GM12878 (cell line): ENCODE measurements at regions not wholly inside any gene's neighbourhood (a gene's known extent, or its start where the extent isn't known, plus 50 kb on each side); places are given as distances from the start of the nearest gene placed in this dataset.

Experiments
- ATAC-seq: fragments of 200-7000 bp; cut with Tn5 transposase; 3 replicates; pipeline ENCODE4 v1.9.1; 2020; ENCODE audit warnings: mild to moderate bottlenecking, moderate library complexity
- BruUV-seq: library from RNA; stranded (reverse); fragments of 400-500 nt; replicated peaks from 2 replicates; lab custom pipeline; 2021; lab: Mats Ljungman, UMichigan
- CTCF ChIA-PET: fragments of 300-600 bp; sonication (Branson Sonifier 250); formaldehyde crosslinking; extraction: SDS; loops from one replicate; lab custom pipeline; 2021; ENCODE audit warnings: inconsistent platforms; lab: Yijun Ruan, JAX
- POLR2A ChIA-PET: fragments of 350-600 bp; formaldehyde crosslinking; extraction: SDS; loops from one replicate; lab custom pipeline; 2021; ENCODE audit warnings: inconsistent platforms; lab: Charles Lee
- RAD21 ChIA-PET: fragments of 300-600 bp; sonication (Branson Sonifier 250); formaldehyde crosslinking; loops from one replicate; lab custom pipeline; 2023; ENCODE audit warnings: antibody characterized with exemption; ENCODE audit not compliant: unreplicated experiment; lab: Charles Lee
- SMC1A ChIA-PET: fragments of 300-600 bp; sonication (Branson Sonifier 250); formaldehyde crosslinking; loops from one replicate; lab custom pipeline; 2023; ENCODE audit not compliant: unreplicated experiment, uncharacterized antibody; lab: Charles Lee
- DNase-seq: peaks from one replicate; pipeline ENCODE4 v3.0.0-alpha.2; 2011; ENCODE audit warnings: low read depth, low spot score
- FAIRE-seq: peaks from 3 replicates; lab custom pipeline; 2011; peaks lifted over from hg19 to GRCh38; lab: Jason Lieb, UNC
- H2AFZ ChIP-seq: 2 replicates; pipeline ENCODE4 v1.6.0; 2011; ENCODE audit warnings: low read depth, low read length, control low read depth; ENCODE audit not compliant: control insufficient read depth
- H3K27ac ChIP-seq: 2 replicates; pipeline ENCODE4 v1.5.1; 2011; ENCODE audit warnings: control low read depth; ENCODE audit not compliant: control insufficient read depth, insufficient read depth
- H3K27me3 ChIP-seq, 2 experiments: replicated peaks in 1 of 2; 2 replicates each; pipeline versions ENCODE4 v1.6.0 to v1.6.1; 2011; ENCODE audit warnings: low read length in 1 of 2; ENCODE audit not compliant: control insufficient read depth in 2 of 2, insufficient read depth in 2 of 2
- H3K36me3 ChIP-seq, 2 experiments: 2 replicates each; pipeline ENCODE4 v1.5.1; 2011; ENCODE audit warnings: low read length in 1 of 2; ENCODE audit not compliant: control insufficient read depth in 2 of 2, insufficient read depth in 2 of 2
- H3K4me1 ChIP-seq: 2 replicates; pipeline ENCODE4 v1.6.1; 2011; ENCODE audit warnings: mild to moderate bottlenecking, low read length, moderate library complexity, mixed read lengths; ENCODE audit not compliant: control insufficient read depth, insufficient read depth
- H3K4me2 ChIP-seq: 2 replicates; pipeline ENCODE4 v1.6.0; 2011; ENCODE audit warnings: control low read depth; ENCODE audit not compliant: control insufficient read depth, insufficient read depth
- H3K4me3 ChIP-seq: fragments of 200-600 bp; sonication (generic); 2 replicates; pipeline ENCODE4 v1.5.1; 2016
- H3K79me2 ChIP-seq: 2 replicates; pipeline ENCODE4 v1.6.0; 2011; ENCODE audit warnings: low read length; ENCODE audit not compliant: control insufficient read depth, insufficient read depth
- H3K9ac ChIP-seq: 2 replicates; pipeline ENCODE4 v1.8.0; 2011; ENCODE audit warnings: low read length, control low read depth, mixed read lengths; ENCODE audit not compliant: control insufficient read depth, insufficient read depth
- H3K9me3 ChIP-seq: replicated peaks from 3 replicates; pipeline ENCODE4 v1.5.1; 2011; ENCODE audit warnings: mild to moderate bottlenecking, low read length; ENCODE audit not compliant: control insufficient read depth, insufficient read depth
- H4K20me1 ChIP-seq: 2 replicates; pipeline ENCODE4 v1.6.0; 2011; ENCODE audit not compliant: control insufficient read depth, insufficient read depth
- ASH2L ChIP-seq: fragments of 300-600, 200-600 bp; sonication (generic); IDR thresholded peaks from 2 replicates; pipeline ENCODE4 v1.6.1; 2017; ENCODE audit warnings: low read depth, mild to moderate bottlenecking, borderline replicate concordance
- ATF7 ChIP-seq: fragments of 450-650 bp; IDR thresholded peaks from 2 replicates; pipeline ENCODE4 v1.6.1; 2016; ENCODE audit warnings: low read depth, mild to moderate bottlenecking
- CREB1 ChIP-seq: IDR thresholded peaks from 2 replicates; pipeline ENCODE4 v1.6.1; 2012; ENCODE audit warnings: low read depth, mild to moderate bottlenecking, inconsistent platforms
- EED ChIP-seq: sonication (generic); IDR thresholded peaks from 2 replicates; pipeline ENCODE4 v1.6.1; 2016; ENCODE audit warnings: antibody characterized with exemption, low read depth
- EGR1 ChIP-seq, 2 experiments: IDR thresholded peaks; 1 replicate in 1 of 2; 2 replicates in 1 of 2; pipeline ENCODE4 v1.6.1; 2011 to 2012; ENCODE audit warnings: low read depth in 2 of 2, low read length in 2 of 2, borderline replicate concordance in 1 of 2, mild to moderate bottlenecking in 1 of 2, moderate library complexity in 1 of 2
- ESRRA ChIP-seq: IDR thresholded peaks from 2 replicates; pipeline ENCODE4 v1.6.1; 2012; ENCODE audit warnings: mild to moderate bottlenecking, low read length, improper control_type of control experiment
- KAT2A ChIP-seq: conservative IDR thresholded peaks from 2 replicates; pipeline ENCODE4 v1.6.1; 2011; ENCODE audit warnings: low read depth, low read length; ENCODE audit not compliant: control insufficient read depth
- MYC ChIP-seq: IDR thresholded peaks from 2 replicates; pipeline ENCODE4 v1.6.1; 2011; ENCODE audit warnings: mild to moderate bottlenecking, low read length, moderate library complexity, inconsistent platforms; ENCODE audit not compliant: insufficient read depth, insufficient replicate concordance, insufficient read length, severe bottlenecking
- SIN3A ChIP-seq: IDR thresholded peaks from 2 replicates; pipeline ENCODE4 v1.6.1; 2012; ENCODE audit warnings: low read depth, low read length, improper control_type of control experiment
- SP1 ChIP-seq: IDR thresholded peaks from one replicate; pipeline ENCODE4 v1.6.1; 2011; ENCODE audit warnings: low read depth, low read length
- YBX1 ChIP-seq: fragments of 450-650 bp; IDR thresholded peaks from 2 replicates; pipeline ENCODE4 v1.6.1; 2016; ENCODE audit warnings: antibody characterized with exemption
- ZNF207 ChIP-seq: fragments of 450-650 bp; IDR thresholded peaks from 2 replicates; pipeline ENCODE4 v1.6.1; 2014; ENCODE audit warnings: antibody characterized with exemption, mild to moderate bottlenecking, borderline replicate concordance
- ZZZ3 ChIP-seq: IDR thresholded peaks from 2 replicates; pipeline ENCODE4 v1.6.1; 2011; ENCODE audit warnings: low read depth; ENCODE audit not compliant: control insufficient read depth, insufficient read length
- WGBS: methylation state at CpG from one replicate; pipeline ENCODE4 v1.1.6; 2016; ENCODE audit warnings: low lambda C conversion rate; ENCODE audit not compliant: insufficient replicate concordance, insufficient coverage; ENCODE audit errors: missing lambda C conversion rate; 5-methylcytosine and 5-hydroxymethylcytosine counted together
- in situ Hi-C: fragments of 300-500 bp; cut with MboI; formaldehyde crosslinking; loops from 9 replicates; pipeline ENCODE4 v1.14.3; 2018; ENCODE audit warnings: mixed read lengths
- intact Hi-C: fragments of 100-400 bp; cut with micrococcal nuclease; formaldehyde crosslinking; loops from one replicate; pipeline ENCODE4 v1.14.2; 2022; ENCODE audit not compliant: unreplicated experiment
- TF ChIP-seq, protein P1 (sequence below): IDR thresholded peaks from 2 replicates; pipeline ENCODE4 v1.6.1; 2012; ENCODE audit warnings: low read length, inconsistent platforms
- TF ChIP-seq, protein P2 (sequence below): fragments of 450-650 bp; IDR thresholded peaks from 2 replicates; pipeline ENCODE4 v1.6.1; 2018; ENCODE audit warnings: mild to moderate bottlenecking, low read depth, moderate library complexity; ENCODE audit not compliant: partially characterized antibody
- TF ChIP-seq, protein P3 (sequence below): fragments of 450-650 bp; IDR thresholded peaks from 2 replicates; pipeline ENCODE4 v1.6.1; 2017; ENCODE audit warnings: mild to moderate bottlenecking
- TF ChIP-seq, protein P4 (sequence below): IDR thresholded peaks from 2 replicates; pipeline ENCODE4 v1.6.1; 2011; ENCODE audit warnings: borderline replicate concordance, low read depth, mild to moderate bottlenecking, moderate library complexity, mixed read lengths, low read length; ENCODE audit not compliant: insufficient read depth; ENCODE audit errors: extremely low read length

- no peaks in the 10 kb centered on the region for H3K9me3 ChIP-seq
- ATAC-seq (no peak), FAIRE-seq (no peak), DNase-seq (no peak)
- H3K4me1 ChIP-seq, result no peaks in the 10 kb centered on the region
- no peaks in the 10 kb centered on the region for H3K36me3 ChIP-seq
- H3K4me2 ChIP-seq, result no peak overlapping the region
- H3K27me3 ChIP-seq, result no peaks in the 10 kb centered on the region
- TF ChIP-seq YBX1 (no peak), SP1 (no peak), ATF7 (no peak), SIN3A (no peak), ZZZ3 (no peak), EGR1 (IDR thresholded peaks at IDR 0.05; ENCODE audit: borderline replicate concordance in 1 of 2, low read depth in 2 of 2, low read length in 2 of 2) (no peak), KAT2A (no peak), ESRRA (no peak), ZNF207 (no peak), EED (no peak), ASH2L (no peak), CREB1 (no peak), MYC (no peak)
- TF ChIP-seq, protein P1, sequence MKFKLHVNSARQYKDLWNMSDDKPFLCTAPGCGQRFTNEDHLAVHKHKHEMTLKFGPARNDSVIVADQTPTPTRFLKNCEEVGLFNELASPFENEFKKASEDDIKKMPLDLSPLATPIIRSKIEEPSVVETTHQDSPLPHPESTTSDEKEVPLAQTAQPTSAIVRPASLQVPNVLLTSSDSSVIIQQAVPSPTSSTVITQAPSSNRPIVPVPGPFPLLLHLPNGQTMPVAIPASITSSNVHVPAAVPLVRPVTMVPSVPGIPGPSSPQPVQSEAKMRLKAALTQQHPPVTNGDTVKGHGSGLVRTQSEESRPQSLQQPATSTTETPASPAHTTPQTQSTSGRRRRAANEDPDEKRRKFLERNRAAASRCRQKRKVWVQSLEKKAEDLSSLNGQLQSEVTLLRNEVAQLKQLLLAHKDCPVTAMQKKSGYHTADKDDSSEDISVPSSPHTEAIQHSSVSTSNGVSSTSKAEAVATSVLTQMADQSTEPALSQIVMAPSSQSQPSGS, result no peak
- TF ChIP-seq, protein P2, sequence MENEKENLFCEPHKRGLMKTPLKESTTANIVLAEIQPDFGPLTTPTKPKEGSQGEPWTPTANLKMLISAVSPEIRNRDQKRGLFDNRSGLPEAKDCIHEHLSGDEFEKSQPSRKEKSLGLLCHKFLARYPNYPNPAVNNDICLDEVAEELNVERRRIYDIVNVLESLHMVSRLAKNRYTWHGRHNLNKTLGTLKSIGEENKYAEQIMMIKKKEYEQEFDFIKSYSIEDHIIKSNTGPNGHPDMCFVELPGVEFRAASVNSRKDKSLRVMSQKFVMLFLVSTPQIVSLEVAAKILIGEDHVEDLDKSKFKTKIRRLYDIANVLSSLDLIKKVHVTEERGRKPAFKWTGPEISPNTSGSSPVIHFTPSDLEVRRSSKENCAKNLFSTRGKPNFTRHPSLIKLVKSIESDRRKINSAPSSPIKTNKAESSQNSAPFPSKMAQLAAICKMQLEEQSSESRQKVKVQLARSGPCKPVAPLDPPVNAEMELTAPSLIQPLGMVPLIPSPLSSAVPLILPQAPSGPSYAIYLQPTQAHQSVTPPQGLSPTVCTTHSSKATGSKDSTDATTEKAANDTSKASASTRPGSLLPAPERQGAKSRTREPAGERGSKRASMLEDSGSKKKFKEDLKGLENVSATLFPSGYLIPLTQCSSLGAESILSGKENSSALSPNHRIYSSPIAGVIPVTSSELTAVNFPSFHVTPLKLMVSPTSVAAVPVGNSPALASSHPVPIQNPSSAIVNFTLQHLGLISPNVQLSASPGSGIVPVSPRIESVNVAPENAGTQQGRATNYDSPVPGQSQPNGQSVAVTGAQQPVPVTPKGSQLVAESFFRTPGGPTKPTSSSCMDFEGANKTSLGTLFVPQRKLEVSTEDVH, result no peak
- TF ChIP-seq, protein P3, sequence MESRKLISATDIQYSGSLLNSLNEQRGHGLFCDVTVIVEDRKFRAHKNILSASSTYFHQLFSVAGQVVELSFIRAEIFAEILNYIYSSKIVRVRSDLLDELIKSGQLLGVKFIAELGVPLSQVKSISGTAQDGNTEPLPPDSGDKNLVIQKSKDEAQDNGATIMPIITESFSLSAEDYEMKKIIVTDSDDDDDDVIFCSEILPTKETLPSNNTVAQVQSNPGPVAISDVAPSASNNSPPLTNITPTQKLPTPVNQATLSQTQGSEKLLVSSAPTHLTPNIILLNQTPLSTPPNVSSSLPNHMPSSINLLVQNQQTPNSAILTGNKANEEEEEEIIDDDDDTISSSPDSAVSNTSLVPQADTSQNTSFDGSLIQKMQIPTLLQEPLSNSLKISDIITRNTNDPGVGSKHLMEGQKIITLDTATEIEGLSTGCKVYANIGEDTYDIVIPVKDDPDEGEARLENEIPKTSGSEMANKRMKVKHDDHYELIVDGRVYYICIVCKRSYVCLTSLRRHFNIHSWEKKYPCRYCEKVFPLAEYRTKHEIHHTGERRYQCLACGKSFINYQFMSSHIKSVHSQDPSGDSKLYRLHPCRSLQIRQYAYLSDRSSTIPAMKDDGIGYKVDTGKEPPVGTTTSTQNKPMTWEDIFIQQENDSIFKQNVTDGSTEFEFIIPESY, result no peak
- TF ChIP-seq, protein P4, sequence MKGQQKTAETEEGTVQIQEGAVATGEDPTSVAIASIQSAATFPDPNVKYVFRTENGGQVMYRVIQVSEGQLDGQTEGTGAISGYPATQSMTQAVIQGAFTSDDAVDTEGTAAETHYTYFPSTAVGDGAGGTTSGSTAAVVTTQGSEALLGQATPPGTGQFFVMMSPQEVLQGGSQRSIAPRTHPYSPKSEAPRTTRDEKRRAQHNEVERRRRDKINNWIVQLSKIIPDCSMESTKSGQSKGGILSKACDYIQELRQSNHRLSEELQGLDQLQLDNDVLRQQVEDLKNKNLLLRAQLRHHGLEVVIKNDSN, result no peak
- POLR2A ChIA-PET, result no interaction called here
- H3K27ac ChIP-seq, result no peak overlapping the region
- H4K20me1 ChIP-seq, result no peaks in the 10 kb centered on the region
- no TSS peak for BruUV-seq
- no peaks in the 10 kb centered on the region for H3K79me2 ChIP-seq
- H3K4me3 ChIP-seq, result no peak overlapping the region
- no peak overlapping the region for H3K9ac ChIP-seq
- whole genome bisulfite sequencing, result 34% methylated on average over 2 of the region's 2 CpGs
- in situ Hi-C loops (no loop called here), intact Hi-C loops (no loop called here)
- no peak overlapping the region for H2AFZ ChIP-seq
- CTCF ChIA-PET, result no interaction called here
- RAD21 ChIA-PET, result no interaction called here
- SMC1A ChIA-PET, result no interaction called here
Observed at GRCh38 chr4:123974386-123975149, 578.0 kb downstream of the SPRY1 start.
